NB4 (cell line): ENCODE measurements at regions not wholly inside any gene's neighbourhood (a gene's known extent, or its start where the extent isn't known, plus 50 kb on each side); places are given as distances from the start of the nearest gene placed in this dataset.

Experiments
- DNase-seq: peaks from one replicate; pipeline ENCODE4 v3.0.0; 2010; ENCODE audit warnings: low read depth
- H3K4me3 ChIP-seq: one replicate; pipeline ENCODE4 v1.5.1; 2011; ENCODE audit warnings: mild to moderate bottlenecking, low read depth, low read length, moderate library complexity
- CTCF ChIP-seq: IDR thresholded peaks from one replicate; pipeline ENCODE4 v1.5.1; 2012; ENCODE audit warnings: low read depth, low read length
- MAX ChIP-seq: IDR thresholded peaks from 2 replicates; pipeline ENCODE4 v1.6.1; 2011; ENCODE audit warnings: low read depth, low read length
- MYC ChIP-seq: IDR thresholded peaks from 2 replicates; pipeline ENCODE4 v1.6.1; 2011; ENCODE audit warnings: low read depth, low read length
- POLR2A ChIP-seq: IDR thresholded peaks from 2 replicates; pipeline ENCODE4 v1.6.1; 2011; ENCODE audit warnings: mild to moderate bottlenecking; ENCODE audit not compliant: insufficient read length; ENCODE audit errors: extremely low read depth

- no peak for DNase-seq
- no peak overlapping the region for H3K4me3 ChIP-seq
- TF ChIP-seq MYC (no peak), MAX (no peak), POLR2A (no peak), CTCF (no peak)
These were observed 79.1 kb upstream of the APOOL start for GRCh38 chrX:84924624-84925023.

GRCh38 chrX:84932814-84933213 is 70.9 kb upstream of the APOOL start:
- TF ChIP-seq POLR2A (no peak), MAX (no peak)
- DNase-seq: no peak
- no peak overlapping the region for H3K4me3 ChIP-seq

GRCh38 chrX:84933956-84934556 is 69.6 kb upstream of the APOOL start:
- no peak overlapping the region for H3K4me3 ChIP-seq
- no peak for TF ChIP-seq POLR2A
- no peak for TF ChIP-seq MYC
- TF ChIP-seq CTCF: no peak
- no peak for TF ChIP-seq MAX
- no peak for DNase-seq
